H1 (cell line): ENCODE measurements at regions not wholly inside any gene's neighbourhood (a gene's known extent, or its start where the extent isn't known, plus 50 kb on each side); places are given as distances from the start of the nearest gene placed in this dataset.

ENCODE experiments used
- CTCF ChIA-PET: fragments of 300-600 bp; sonication (Branson Sonifier 250); formaldehyde crosslinking; loops from one replicate; lab custom pipeline; 2021; ENCODE audit not compliant: partially characterized antibody; lab: Charles Lee
- POLR2A ChIA-PET: fragments of 300-600 bp; sonication (Branson Sonifier 250); formaldehyde crosslinking; loops from one replicate; lab custom pipeline; 2021; ENCODE audit warnings: inconsistent platforms; ENCODE audit not compliant: partially characterized antibody; lab: Charles Lee
- DNase-seq, 2 experiments: peaks; one replicate each; pipeline versions ENCODE4 v3.0.0 to v3.0.0-alpha.2; 2010 to 2022; ENCODE audit warnings: low spot score in 2 of 2, low read depth in 1 of 2, mixed read lengths in 1 of 2
- FAIRE-seq: peaks from 2 replicates; lab custom pipeline; 2011; peaks lifted over from hg19 to GRCh38; lab: Jason Lieb, UNC
- H2AFZ ChIP-seq: 2 replicates; pipeline ENCODE4 v1.8.1; 2012; ENCODE audit warnings: low read length, inconsistent platforms
- H2AK5ac ChIP-seq: 2 replicates; pipeline ENCODE4 v1.6.1; 2013; ENCODE audit warnings: low read depth, low read length
- H2BK120ac ChIP-seq: replicated peaks from 2 replicates; pipeline ENCODE3; 2013; ENCODE audit warnings: low read depth, low read length, inconsistent platforms
- H2BK12ac ChIP-seq: 2 replicates; pipeline ENCODE4 v1.6.1; 2013; ENCODE audit warnings: low read depth, low read length
- H2BK15ac ChIP-seq: 2 replicates; pipeline ENCODE4 v1.6.1; 2013; ENCODE audit warnings: low read length
- H2BK20ac ChIP-seq: 2 replicates; pipeline ENCODE4 v1.6.1; 2013; ENCODE audit warnings: low read length
- H2BK5ac ChIP-seq: 2 replicates; pipeline ENCODE4 v1.6.1; 2013; ENCODE audit warnings: low read depth, low read length
- H3K14ac ChIP-seq: 2 replicates; pipeline ENCODE4 v1.6.1; 2013; ENCODE audit warnings: inconsistent platforms; ENCODE audit not compliant: insufficient read length
- H3K18ac ChIP-seq: 2 replicates; pipeline ENCODE4 v1.6.1; 2013; ENCODE audit warnings: low read length; ENCODE audit errors: extremely low read depth
- H3K23ac ChIP-seq: 2 replicates; pipeline ENCODE4 v1.6.1; 2013; ENCODE audit warnings: inconsistent platforms; ENCODE audit not compliant: insufficient read length
- H3K23me2 ChIP-seq: 2 replicates; pipeline ENCODE4 v1.6.1; 2013; ENCODE audit warnings: low read depth, low read length
- H3K27ac ChIP-seq: 2 replicates; pipeline ENCODE4 v1.6.1; 2011; ENCODE audit warnings: low read depth, low read length, inconsistent platforms
- H3K27me3 ChIP-seq, 4 experiments: replicated peaks in 1 of 4; 1 replicate in 1 of 4; 2 replicates in 3 of 4; pipeline versions ENCODE4 v1.6.1 to v1.8.1; 2011 to 2013; ENCODE audit warnings: low read length in 3 of 4, mild to moderate bottlenecking in 3 of 4, inconsistent platforms in 2 of 4, mixed read lengths in 2 of 4, moderate library complexity in 1 of 4; ENCODE audit not compliant: control insufficient read depth in 3 of 4, insufficient read depth in 3 of 4; ENCODE audit errors: extremely low read depth in 1 of 4
- H3K36me3 ChIP-seq, 4 experiments: 2 replicates each; pipeline versions ENCODE4 v1.6.1 to v1.8.1; 2011 to 2013; ENCODE audit warnings: mild to moderate bottlenecking in 4 of 4, low read length in 3 of 4, moderate library complexity in 2 of 4, control low read depth in 1 of 4, inconsistent platforms in 1 of 4; ENCODE audit not compliant: insufficient read depth in 4 of 4, control insufficient read depth in 2 of 4
- H3K4ac ChIP-seq: replicated peaks from 2 replicates; pipeline ENCODE3; 2013; ENCODE audit warnings: low read length, low read depth, mixed read lengths, inconsistent platforms; ENCODE audit not compliant: insufficient read length
- H3K4me1 ChIP-seq, 4 experiments: replicated peaks in 1 of 4; 1 replicate in 1 of 4; 2 replicates in 3 of 4; pipeline versions ENCODE4 v1.6.1 to v1.8.1; 2011 to 2013; ENCODE audit warnings: low read length in 3 of 4, inconsistent platforms in 2 of 4, mixed read lengths in 1 of 4; ENCODE audit not compliant: insufficient read depth in 4 of 4, control insufficient read depth in 3 of 4
- H3K4me2 ChIP-seq, 2 experiments: 2 replicates each; pipeline versions ENCODE4 v1.6.1 to v1.8.1; 2011 to 2013; ENCODE audit warnings: low read depth in 2 of 2, low read length in 2 of 2, control low read depth in 1 of 2, inconsistent platforms in 1 of 2, mild to moderate bottlenecking in 1 of 2; ENCODE audit not compliant: insufficient read depth in 1 of 2
- H3K4me3 ChIP-seq, 4 experiments: fragments of 200-600, 300-600 bp in 1 of 4; sonication (generic), shearing (Covaris generic), sonication (Bioruptor Twin) in 1 of 4; 2 replicates each; pipeline versions ENCODE4 v1.5.1 to v1.8.1; 2011 to 2016; ENCODE audit warnings: low read length in 4 of 4, low read depth in 3 of 4, control low read depth in 2 of 4, inconsistent platforms in 2 of 4, mild to moderate bottlenecking in 2 of 4, mixed read lengths in 1 of 4, moderate library complexity in 1 of 4; ENCODE audit not compliant: insufficient read depth in 2 of 4; ENCODE audit errors: extremely low read depth in 1 of 4
- H3K56ac ChIP-seq: replicated peaks from 2 replicates; pipeline ENCODE3; 2013; ENCODE audit warnings: low read depth, mild to moderate bottlenecking, mixed read lengths, low read length, inconsistent platforms; ENCODE audit not compliant: insufficient read length
- H3K79me1 ChIP-seq: 2 replicates; pipeline ENCODE4 v1.6.1; 2013; ENCODE audit warnings: low read depth, low read length, control low read depth
- H3K79me2 ChIP-seq, 2 experiments: 2 replicates each; pipeline versions ENCODE4 v1.6.1 to v1.8.1; 2012 to 2013; ENCODE audit warnings: low read length in 2 of 2, mild to moderate bottlenecking in 2 of 2, inconsistent platforms in 1 of 2; ENCODE audit not compliant: insufficient read depth in 2 of 2, control insufficient read depth in 1 of 2
- H3K9ac ChIP-seq, 4 experiments: replicated peaks in 1 of 4; 1 replicate in 1 of 4; 2 replicates in 3 of 4; pipeline versions ENCODE4 v1.6.1 to v1.8.1; 2011 to 2013; ENCODE audit warnings: low read depth in 3 of 4, low read length in 3 of 4, control low read depth in 2 of 4, mild to moderate bottlenecking in 2 of 4, moderate library complexity in 2 of 4, inconsistent platforms in 1 of 4; ENCODE audit errors: extremely low read depth in 1 of 4
- H3K9me3 ChIP-seq, 2 experiments: 2 replicates each; pipeline versions ENCODE4 v1.6.1 to v1.8.1; 2012 to 2013; ENCODE audit warnings: mild to moderate bottlenecking in 2 of 2, moderate library complexity in 2 of 2, control low read depth in 1 of 2, inconsistent platforms in 1 of 2, low read depth in 1 of 2, low read length in 1 of 2, mixed read lengths in 1 of 2; ENCODE audit not compliant: insufficient read depth in 2 of 2
- H4K20me1 ChIP-seq, 2 experiments: replicated peaks in 1 of 2; 2 replicates each; pipeline versions ENCODE3 to v1.8.1; 2011 to 2013; ENCODE audit warnings: inconsistent platforms in 2 of 2, low read length in 2 of 2, mild to moderate bottlenecking in 1 of 2; ENCODE audit not compliant: insufficient read depth in 2 of 2, control insufficient read depth in 1 of 2
- H4K5ac ChIP-seq: 2 replicates; pipeline ENCODE4 v1.6.1; 2013; ENCODE audit warnings: low read length, low read depth, mixed read lengths, inconsistent platforms; ENCODE audit not compliant: insufficient read length
- H4K8ac ChIP-seq: 2 replicates; pipeline ENCODE4 v1.8.0; 2013; ENCODE audit warnings: mild to moderate bottlenecking, moderate library complexity, low read length, inconsistent platforms; ENCODE audit not compliant: insufficient read depth; ENCODE audit errors: extremely low read depth
- H4K91ac ChIP-seq: replicated peaks from 2 replicates; pipeline ENCODE3; 2013; ENCODE audit warnings: low read length, mixed read lengths, inconsistent platforms; ENCODE audit not compliant: insufficient read length
- ASH2L ChIP-seq: fragments of 200-600, 300-600 bp; sonication (generic); IDR thresholded peaks from one replicate; pipeline ENCODE4 v1.7.1; 2017; ENCODE audit warnings: low read length
- GABPA ChIP-seq: IDR thresholded peaks from 2 replicates; pipeline ENCODE4 v1.6.1; 2011; ENCODE audit warnings: mild to moderate bottlenecking, low read length, moderate library complexity, borderline replicate concordance; ENCODE audit not compliant: insufficient read depth
- JUN ChIP-seq: IDR thresholded peaks from 2 replicates; pipeline ENCODE4 v1.6.1; 2011; ENCODE audit warnings: low read depth, mild to moderate bottlenecking, improper control_type of control experiment, low read length
- POLR2A ChIP-seq, 2 experiments: IDR thresholded peaks; 1 replicate in 1 of 2; 2 replicates in 1 of 2; pipeline ENCODE4 v1.6.1; 2011; ENCODE audit warnings: low read depth in 2 of 2, low read length in 2 of 2, mild to moderate bottlenecking in 2 of 2; ENCODE audit errors: control extremely low read depth in 1 of 2
- WGBS, 2 experiments: shearing (Covaris generic) in 1 of 2; methylation state at CpG; one replicate each; pipeline versions ENCODE4 v1.1.6 to v1.1.7; 2013 to 2015; ENCODE audit warnings: low lambda C conversion rate in 2 of 2, mixed read lengths in 2 of 2, inconsistent platforms in 1 of 2, low coverage in 1 of 2, missing lambda C conversion rate in 1 of 2; ENCODE audit not compliant: insufficient replicate concordance in 2 of 2, insufficient coverage in 1 of 2, insufficient read length in 1 of 2; ENCODE audit errors: extremely low coverage in 1 of 2, missing lambda C conversion rate in 1 of 2; 5-methylcytosine and 5-hydroxymethylcytosine counted together
- TF ChIP-seq, protein P1 (sequence below): IDR thresholded peaks from 2 replicates; pipeline ENCODE4 v1.6.1; 2012; ENCODE audit warnings: inconsistent platforms

DNA sequence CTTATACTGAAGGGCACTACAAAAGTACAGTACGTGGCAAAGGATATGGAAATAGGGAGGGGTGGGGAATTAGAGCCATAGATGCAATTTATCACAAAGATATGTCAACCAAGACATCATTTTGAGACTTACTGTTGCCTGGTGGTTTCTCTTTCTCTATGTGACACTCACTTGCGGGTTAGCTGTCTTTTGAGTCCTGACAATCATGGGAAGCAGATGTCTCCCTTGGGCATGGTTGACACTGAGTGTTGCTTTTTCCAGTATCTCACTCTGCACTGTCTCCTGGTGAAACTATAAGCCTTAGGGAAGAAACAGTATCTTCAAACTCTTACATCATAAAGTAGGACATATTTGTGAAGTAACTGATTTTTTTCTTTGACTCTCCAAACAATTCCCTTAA, 383.5 kb upstream of the LCORL start:
- H2AFZ ChIP-seq = no peak overlapping the region
- WGBS, 2 experiments = 61% methylated on average over 2 of the region's 2 CpGs; no CpG with 5 or more reads in 1 of the 2 experiments

More for the DNA sequence above, 383.5 kb upstream of the LCORL start:
- Histone ChIP-seq H2BK20ac (no peak overlapping the region), H3K56ac (no peak overlapping the region), H4K8ac (no peak overlapping the region), H2BK5ac (no peak overlapping the region), H2BK15ac (no peak overlapping the region), H3K14ac (no peak overlapping the region), H4K5ac (no peak overlapping the region), H2BK120ac (no peak overlapping the region), H3K23ac (no peak overlapping the region), H3K36me3 (no peaks in the 10 kb centered on the region), H2AK5ac (no peak overlapping the region), H2BK12ac (no peak overlapping the region), H3K4me3 (no peak overlapping the region), H3K18ac (no peak overlapping the region), H3K4me2 (no peak overlapping the region), H3K27me3 (no peaks in the 10 kb centered on the region), H3K9ac (no peak overlapping the region), H3K79me1 (no peaks in the 10 kb centered on the region), H3K4ac (no peak overlapping the region), H4K20me1 (no peaks in the 10 kb centered on the region), H4K91ac (no peak overlapping the region), H3K27ac (no peak overlapping the region), H3K23me2 (no peaks in the 10 kb centered on the region), H3K9me3 (peaks cover 62 to 68% of the 10 kb centered on the region in 2 experiments), H3K79me2 (no peaks in the 10 kb centered on the region), H3K4me1 (no peaks in the 10 kb centered on the region)
- FAIRE-seq = no peak
- ChIA-PET CTCF (no interaction called here), POLR2A (no interaction called here)
- no peak for TF ChIP-seq ASH2L
- TF ChIP-seq GABPA = no peak
- TF ChIP-seq, protein P1, sequence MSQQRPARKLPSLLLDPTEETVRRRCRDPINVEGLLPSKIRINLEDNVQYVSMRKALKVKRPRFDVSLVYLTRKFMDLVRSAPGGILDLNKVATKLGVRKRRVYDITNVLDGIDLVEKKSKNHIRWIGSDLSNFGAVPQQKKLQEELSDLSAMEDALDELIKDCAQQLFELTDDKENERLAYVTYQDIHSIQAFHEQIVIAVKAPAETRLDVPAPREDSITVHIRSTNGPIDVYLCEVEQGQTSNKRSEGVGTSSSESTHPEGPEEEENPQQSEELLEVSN = no peak
- no peak for TF ChIP-seq JUN
- TF ChIP-seq POLR2A (IDR thresholded peaks at IDR 0.05; ENCODE audit: control extremely low read depth in 1 of 2, low read depth in 2 of 2, low read length in 2 of 2) = no peak
- DNase-seq = no peak
